ENCODE measurements at regions not wholly inside any gene's neighbourhood (a gene's known extent, or its start where the extent isn't known, plus 50 kb on each side); places are given as distances from the start of the nearest gene placed in this dataset.
A peak's percentile ranks its signal among the peaks of the same experiment; 100 is the strongest.
"Not testable (repeated sequence)": the region's sequence is repeated elsewhere in the genome, so short reads cannot be mapped to it uniquely, and the experiment has no call there.

DNA sequence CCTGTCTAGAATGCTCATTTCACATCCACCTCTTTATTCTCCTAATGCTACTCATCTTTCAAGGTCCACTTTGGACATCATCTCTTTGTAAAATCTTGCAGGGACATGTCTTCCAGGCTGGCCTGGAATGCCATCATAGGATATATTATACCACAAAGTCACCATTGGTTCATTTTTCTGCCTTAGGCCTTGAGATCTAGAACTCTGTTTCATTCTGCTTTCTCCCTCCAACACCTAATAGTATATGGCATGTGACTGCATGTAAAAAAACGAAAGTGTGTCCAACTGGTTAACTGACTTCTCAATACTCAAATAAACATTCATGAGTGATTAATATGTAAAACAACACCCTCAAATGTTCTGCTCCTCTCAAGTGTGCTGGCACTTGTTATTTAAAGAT lies 84.1 kb downstream of the RGS2 start:
- no peaks in the 10 kb centered on the region for H3K36me3 ChIP-seq
- intact Hi-C loops (cut with DNase I; ENCODE audit: low total_unique reads): no loop called here
- H3K4me1 ChIP-seq: no peaks in the 10 kb centered on the region
- no peak overlapping the region for H3K27ac ChIP-seq
- no peak overlapping the region for H3K4me3 ChIP-seq
- DNase-seq (ENCODE audit: low spot score in 2 of 2): no peak
- no peaks in the 10 kb centered on the region for H3K27me3 ChIP-seq
- peaks cover 0 to 7% of the 10 kb centered on the region in 2 donors for H3K9me3 ChIP-seq
- TF ChIP-seq CTCF (IDR thresholded peaks at IDR 0.05): no peak
- TF ChIP-seq POLR2A (IDR thresholded peaks at IDR 0.05): no peak
- no peak for TF ChIP-seq POLR2AphosphoS5 (IDR thresholded peaks at IDR 0.05)

DNA sequence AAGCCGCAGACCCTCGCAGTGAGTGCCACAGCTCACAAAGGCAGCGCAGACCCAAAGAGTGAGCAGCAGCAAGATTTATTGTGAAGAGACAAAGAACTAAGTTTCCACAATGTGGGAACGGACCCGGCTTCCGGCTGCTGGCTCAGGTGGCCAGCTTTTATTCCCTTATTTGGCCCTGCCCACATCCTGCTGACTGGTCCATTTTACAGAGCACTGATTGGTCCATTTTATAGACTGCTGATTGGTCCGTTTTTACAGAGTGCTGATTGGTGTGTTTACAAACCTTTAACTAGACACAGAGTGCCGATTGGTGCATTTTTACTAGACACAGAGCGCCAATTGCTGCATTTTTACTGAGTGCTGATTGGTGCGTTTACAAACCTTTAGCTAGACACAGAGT lies 86.6 kb downstream of the RGS2 start:
- intact Hi-C loops (cut with DNase I; ENCODE audit: low total_unique reads); DNase-seq (ENCODE audit: low spot score in 2 of 2); H3K4me1 ChIP-seq; H3K4me3 ChIP-seq; H3K36me3 ChIP-seq; H3K27ac ChIP-seq; H3K9me3 ChIP-seq; H3K27me3 ChIP-seq: not testable (repeated sequence)

DNA sequence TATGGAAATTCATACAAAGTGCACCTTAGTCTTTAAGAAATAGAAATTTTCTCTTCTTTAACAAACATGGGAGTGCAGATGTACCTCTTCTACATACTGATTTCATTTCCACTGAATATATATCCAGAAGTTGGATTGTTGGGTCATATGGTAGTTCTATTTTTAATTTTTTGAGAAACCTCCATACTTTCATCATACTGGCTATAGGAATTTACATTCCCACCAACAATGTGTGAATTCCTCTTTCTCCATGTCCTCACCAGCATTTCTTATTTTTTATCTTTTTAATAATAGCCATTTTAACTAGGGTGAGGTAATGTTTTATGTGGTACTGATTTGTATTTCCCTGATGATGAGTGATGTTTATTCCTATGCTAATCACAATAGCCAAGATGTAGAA lies 87.5 kb downstream of the RGS2 start:
- Histone ChIP-seq H3K4me1 (no peaks in the 10 kb centered on the region), H3K27me3 (no peaks in the 10 kb centered on the region), H3K4me3 (no peak overlapping the region), H3K36me3 (no peaks in the 10 kb centered on the region), H3K9me3 (peaks cover 0 to under 1% of the 10 kb centered on the region in 2 donors), H3K27ac (no peak overlapping the region)
- intact Hi-C loops (cut with DNase I; ENCODE audit: low total_unique reads): no loop called here
- no peak for DNase-seq (ENCODE audit: low spot score in 2 of 2)
- TF ChIP-seq CTCF (IDR thresholded peaks at IDR 0.05): no peak
- TF ChIP-seq POLR2AphosphoS5 (IDR thresholded peaks at IDR 0.05): no peak
- TF ChIP-seq POLR2A (IDR thresholded peaks at IDR 0.05): no peak

GRCh38 chr1:192901500-192901899 lies 92.7 kb downstream of the RGS2 start:
- Histone ChIP-seq H3K9me3 (no peaks in the 10 kb centered on the region), H3K27me3 (no peaks in the 10 kb centered on the region), H3K27ac (no peak overlapping the region), H3K4me3 (no peak overlapping the region), H3K4me1 (no peaks in the 10 kb centered on the region), H3K36me3 (no peaks in the 10 kb centered on the region)
- intact Hi-C loops (cut with DNase I; ENCODE audit: low total_unique reads): no loop called here
- no peak for DNase-seq (ENCODE audit: low spot score in 2 of 2)
- no peak for TF ChIP-seq POLR2AphosphoS5 (IDR thresholded peaks at IDR 0.05)
- TF ChIP-seq POLR2A (IDR thresholded peaks at IDR 0.05): no peak
- TF ChIP-seq CTCF (IDR thresholded peaks at IDR 0.05): no peak

GRCh38 chr1:192903142-192903541 lies 94.3 kb downstream of the RGS2 start:
- intact Hi-C loops (cut with DNase I; ENCODE audit: low total_unique reads): no loop called here
- Histone ChIP-seq H3K4me3 (no peak overlapping the region), H3K36me3 (no peaks in the 10 kb centered on the region), H3K9me3 (no peaks in the 10 kb centered on the region), H3K27ac (no peak overlapping the region), H3K4me1 (no peaks in the 10 kb centered on the region), H3K27me3 (no peaks in the 10 kb centered on the region)
- no peak for TF ChIP-seq POLR2A (IDR thresholded peaks at IDR 0.05)
- no peak for TF ChIP-seq CTCF (IDR thresholded peaks at IDR 0.05)
- TF ChIP-seq POLR2AphosphoS5 (IDR thresholded peaks at IDR 0.05): no peak
- DNase-seq (ENCODE audit: low spot score in 2 of 2): no peak

DNA sequence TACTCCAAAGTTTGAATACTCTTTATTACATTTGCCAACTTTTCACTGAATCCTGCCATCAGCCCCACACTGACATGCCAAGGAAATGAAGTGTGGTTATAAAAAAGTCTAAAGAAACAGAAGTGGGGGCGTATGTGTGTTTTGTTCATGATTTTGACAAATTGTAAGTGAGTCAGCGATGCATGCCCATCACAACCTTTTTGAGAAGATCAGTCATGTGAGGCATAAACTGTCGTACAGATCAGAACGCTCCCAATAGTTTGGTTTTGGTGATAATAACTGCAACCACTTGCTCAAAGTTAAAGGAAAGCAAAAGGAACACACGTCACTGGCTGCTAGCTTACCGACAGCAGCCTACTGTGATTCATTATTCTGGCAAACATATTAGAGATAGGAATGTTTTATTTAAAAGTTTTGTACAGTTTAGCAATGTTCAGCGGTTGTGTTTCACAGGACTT lies 95.6 kb downstream of the RGS2 start:
- H3K27me3 ChIP-seq: no peaks in the 10 kb centered on the region
- intact Hi-C loops (cut with DNase I; ENCODE audit: low total_unique reads): no loop called here
- no peak overlapping the region for H3K4me3 ChIP-seq
- no peaks in the 10 kb centered on the region for H3K9me3 ChIP-seq
- TF ChIP-seq CTCF (IDR thresholded peaks at IDR 0.05): no peak
- TF ChIP-seq POLR2AphosphoS5 (IDR thresholded peaks at IDR 0.05): no peak
- TF ChIP-seq POLR2A (IDR thresholded peaks at IDR 0.05): no peak
- no peaks in the 10 kb centered on the region for H3K4me1 ChIP-seq
- no peaks in the 10 kb centered on the region for H3K36me3 ChIP-seq
- DNase-seq (ENCODE audit: low spot score in 2 of 2): no peak
- peak overlapping the region in 1 of 2 donors; percentile 5 for H3K27ac ChIP-seq

All from breast epithelium (tissue), 4 donors.